ENCODE measurements at regions not wholly inside any gene's neighbourhood (a gene's known extent, or its start where the extent isn't known, plus 50 kb on each side); places are given as distances from the start of the nearest gene placed in this dataset.

DNA sequence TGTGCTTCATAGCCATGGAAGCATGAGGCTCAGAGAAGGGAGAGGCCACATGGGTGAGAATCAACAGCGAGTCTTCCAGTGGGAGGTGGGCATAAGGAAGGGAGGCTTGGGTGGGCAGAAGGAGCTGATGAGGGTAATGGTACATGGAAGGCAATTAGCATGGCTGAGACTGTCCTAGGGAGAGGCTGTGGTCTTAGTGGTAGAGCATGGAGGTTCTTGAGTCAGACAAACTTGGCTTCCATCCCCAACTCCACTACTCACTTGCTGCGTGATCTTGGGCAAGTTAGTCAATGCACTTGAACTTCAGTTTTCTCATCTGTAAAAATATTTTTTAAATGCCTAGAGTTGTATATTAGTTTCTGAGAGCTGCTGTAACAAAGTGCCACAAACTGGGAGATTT, 227.2 kb upstream of the E2F8 start:
- TF ChIP-seq POLR2AphosphoS5 (IDR thresholded peaks at IDR 0.05; ENCODE audit: low read depth, low read length) (no peak), TAF1 (IDR thresholded peaks at IDR 0.05; ENCODE audit: borderline replicate concordance, insufficient read depth, low read length) (no peak), FOXP2 (optimal IDR thresholded peaks at IDR 0.05; ENCODE audit: borderline replicate concordance, extremely low read depth, extremely low read length, insufficient read depth) (no peak), SIN3A (IDR thresholded peaks at IDR 0.05; ENCODE audit: borderline replicate concordance, insufficient read depth, low read length) (no peak)
- TF ChIP-seq, protein P1, sequence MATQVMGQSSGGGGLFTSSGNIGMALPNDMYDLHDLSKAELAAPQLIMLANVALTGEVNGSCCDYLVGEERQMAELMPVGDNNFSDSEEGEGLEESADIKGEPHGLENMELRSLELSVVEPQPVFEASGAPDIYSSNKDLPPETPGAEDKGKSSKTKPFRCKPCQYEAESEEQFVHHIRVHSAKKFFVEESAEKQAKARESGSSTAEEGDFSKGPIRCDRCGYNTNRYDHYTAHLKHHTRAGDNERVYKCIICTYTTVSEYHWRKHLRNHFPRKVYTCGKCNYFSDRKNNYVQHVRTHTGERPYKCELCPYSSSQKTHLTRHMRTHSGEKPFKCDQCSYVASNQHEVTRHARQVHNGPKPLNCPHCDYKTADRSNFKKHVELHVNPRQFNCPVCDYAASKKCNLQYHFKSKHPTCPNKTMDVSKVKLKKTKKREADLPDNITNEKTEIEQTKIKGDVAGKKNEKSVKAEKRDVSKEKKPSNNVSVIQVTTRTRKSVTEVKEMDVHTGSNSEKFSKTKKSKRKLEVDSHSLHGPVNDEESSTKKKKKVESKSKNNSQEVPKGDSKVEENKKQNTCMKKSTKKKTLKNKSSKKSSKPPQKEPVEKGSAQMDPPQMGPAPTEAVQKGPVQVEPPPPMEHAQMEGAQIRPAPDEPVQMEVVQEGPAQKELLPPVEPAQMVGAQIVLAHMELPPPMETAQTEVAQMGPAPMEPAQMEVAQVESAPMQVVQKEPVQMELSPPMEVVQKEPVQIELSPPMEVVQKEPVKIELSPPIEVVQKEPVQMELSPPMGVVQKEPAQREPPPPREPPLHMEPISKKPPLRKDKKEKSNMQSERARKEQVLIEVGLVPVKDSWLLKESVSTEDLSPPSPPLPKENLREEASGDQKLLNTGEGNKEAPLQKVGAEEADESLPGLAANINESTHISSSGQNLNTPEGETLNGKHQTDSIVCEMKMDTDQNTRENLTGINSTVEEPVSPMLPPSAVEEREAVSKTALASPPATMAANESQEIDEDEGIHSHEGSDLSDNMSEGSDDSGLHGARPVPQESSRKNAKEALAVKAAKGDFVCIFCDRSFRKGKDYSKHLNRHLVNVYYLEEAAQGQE (IDR thresholded peaks at IDR 0.05; ENCODE audit: insufficient read depth in 1 of 2, low read depth in 2 of 2, low read length in 2 of 2) = no peak

DNA sequence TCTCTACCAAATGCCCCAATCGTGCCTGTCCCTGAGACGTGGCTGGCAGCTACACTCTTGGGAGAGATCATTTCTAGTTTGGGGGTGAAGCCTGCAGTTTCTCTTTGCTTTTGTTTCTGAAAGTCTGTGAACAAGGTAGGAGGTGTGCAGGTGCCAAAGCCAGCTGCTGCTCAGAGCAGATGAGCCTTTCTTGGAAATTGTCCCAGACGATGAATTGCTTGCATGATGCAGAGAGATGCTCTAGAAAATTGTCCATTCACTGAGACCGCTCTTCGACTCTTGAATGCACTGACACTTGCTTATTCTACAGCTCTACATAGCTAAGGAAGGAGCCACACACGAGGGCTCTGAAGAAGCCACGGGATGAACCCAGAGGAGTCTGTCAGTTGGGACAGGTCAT, 225.6 kb upstream of the E2F8 start:
- TF ChIP-seq TAF1 (IDR thresholded peaks at IDR 0.05; ENCODE audit: borderline replicate concordance, insufficient read depth, low read length) (no peak), FOXP2 (optimal IDR thresholded peaks at IDR 0.05; ENCODE audit: borderline replicate concordance, extremely low read depth, extremely low read length, insufficient read depth) (no peak), POLR2AphosphoS5 (IDR thresholded peaks at IDR 0.05; ENCODE audit: low read depth, low read length) (no peak), SIN3A (IDR thresholded peaks at IDR 0.05; ENCODE audit: borderline replicate concordance, insufficient read depth, low read length) (no peak)
- TF ChIP-seq, protein P1 (IDR thresholded peaks at IDR 0.05; ENCODE audit: insufficient read depth in 1 of 2, low read depth in 2 of 2, low read length in 2 of 2) = no peak

DNA sequence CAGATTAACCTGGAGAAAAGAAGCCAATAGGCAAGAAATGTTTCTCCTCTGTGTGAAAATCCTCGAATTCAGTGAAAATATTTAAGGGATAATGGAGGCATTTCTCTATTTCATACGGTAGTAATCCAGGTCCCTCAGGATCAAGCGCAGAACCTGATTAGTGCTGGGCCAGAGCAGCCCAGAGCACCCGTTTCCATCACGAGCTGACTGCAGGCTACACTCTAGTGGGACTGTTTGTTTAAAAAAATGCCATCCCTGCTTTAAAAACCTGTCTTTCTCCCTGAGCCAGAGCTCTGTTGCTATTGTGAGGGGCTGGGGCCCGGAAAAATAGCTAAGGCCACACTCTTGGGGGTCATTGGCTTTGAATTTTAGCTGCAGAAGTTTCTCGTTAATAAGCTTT, 223.2 kb upstream of the E2F8 start:
- no peak for TF ChIP-seq FOXP2 (optimal IDR thresholded peaks at IDR 0.05; ENCODE audit: borderline replicate concordance, extremely low read depth, extremely low read length, insufficient read depth)
- TF ChIP-seq TAF1 (IDR thresholded peaks at IDR 0.05; ENCODE audit: borderline replicate concordance, insufficient read depth, low read length) = no peak
- TF ChIP-seq POLR2AphosphoS5 (IDR thresholded peaks at IDR 0.05; ENCODE audit: low read depth, low read length) = no peak
- TF ChIP-seq, protein P1 (IDR thresholded peaks at IDR 0.05; ENCODE audit: insufficient read depth in 1 of 2, low read depth in 2 of 2, low read length in 2 of 2) = no peak
- no peak for TF ChIP-seq SIN3A (IDR thresholded peaks at IDR 0.05; ENCODE audit: borderline replicate concordance, insufficient read depth, low read length)

DNA sequence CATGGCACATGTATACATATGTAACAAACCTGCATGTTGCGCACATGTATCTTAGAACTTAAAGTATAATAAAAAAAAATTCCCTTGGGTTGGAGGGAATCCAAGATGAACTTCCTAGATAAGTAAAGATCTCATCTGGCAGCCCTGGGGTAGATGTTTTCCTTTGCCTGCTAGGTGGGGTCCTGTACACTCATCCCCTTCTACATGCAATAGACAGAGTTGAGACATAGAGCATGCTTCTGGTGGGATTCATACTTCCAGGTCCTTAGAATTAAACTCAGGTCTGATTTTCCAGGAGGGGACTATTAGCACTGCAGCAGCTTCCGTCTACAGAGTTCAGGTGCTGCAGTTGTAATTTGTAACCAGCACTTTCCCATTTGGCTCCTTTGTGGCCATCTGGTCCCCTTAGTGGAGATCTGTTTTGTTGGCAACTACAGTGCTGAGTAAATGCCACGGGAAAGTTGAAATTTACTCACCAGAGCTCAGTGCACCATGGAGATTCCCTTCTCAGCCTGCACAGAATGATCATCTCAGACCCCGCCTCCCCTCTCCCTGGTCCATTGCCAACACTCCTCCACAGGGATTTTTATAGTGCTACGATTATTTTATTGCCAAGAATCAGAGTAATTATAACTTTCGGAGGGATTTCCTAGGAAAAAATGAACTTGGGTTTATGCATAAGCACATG, 220.1 kb upstream of the E2F8 start:
- TF ChIP-seq FOXP2 (optimal IDR thresholded peaks at IDR 0.05; ENCODE audit: borderline replicate concordance, extremely low read depth, extremely low read length, insufficient read depth) = no peak
- no peak for TF ChIP-seq TAF1 (IDR thresholded peaks at IDR 0.05; ENCODE audit: borderline replicate concordance, insufficient read depth, low read length)
- no peak for TF ChIP-seq SIN3A (IDR thresholded peaks at IDR 0.05; ENCODE audit: borderline replicate concordance, insufficient read depth, low read length)
- no peak for TF ChIP-seq POLR2AphosphoS5 (IDR thresholded peaks at IDR 0.05; ENCODE audit: low read depth, low read length)
- TF ChIP-seq, protein P1 (IDR thresholded peaks at IDR 0.05; ENCODE audit: insufficient read depth in 1 of 2, low read depth in 2 of 2, low read length in 2 of 2) = no peak

All from PFSK-1 (cell line).